ENCODE measurements at regions not wholly inside any gene's neighbourhood (a gene's known extent, or its start where the extent isn't known, plus 50 kb on each side); places are given as distances from the start of the nearest gene placed in this dataset.

DNA sequence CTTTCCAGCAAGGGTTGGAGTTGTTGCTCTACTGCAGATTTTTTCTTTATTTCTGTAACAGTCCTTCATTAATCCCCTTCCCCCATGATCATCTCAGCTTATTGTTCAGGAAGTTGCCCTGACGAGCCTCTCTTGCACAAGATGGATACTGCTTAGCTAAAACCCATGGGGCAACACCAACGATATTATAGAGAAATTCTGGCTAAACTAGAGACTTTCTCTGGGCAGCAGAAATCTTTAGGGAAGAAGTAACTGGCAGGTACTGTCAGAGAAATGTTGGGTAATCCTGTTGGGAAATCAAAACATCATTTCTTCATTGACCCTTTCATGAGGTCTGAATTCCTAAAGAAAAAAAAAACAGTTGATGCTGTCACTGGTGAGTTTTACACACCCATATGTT, 921.3 kb downstream of the NLGN4X start:
- ATAC-seq (no peak), DNase-seq (ENCODE audit: low spot score) (no peak)
- Histone ChIP-seq H3K4me3 (no peak overlapping the region), H3K27ac (ENCODE audit: low read depth) (no peak overlapping the region), H3F3A (replicated peaks; ENCODE audit: low read depth) (no peaks in the 10 kb centered on the region), H2AFZ (no peak overlapping the region), H3K9me2 (ENCODE audit: insufficient read depth) (no peaks in the 10 kb centered on the region), H3K36me3 (ENCODE audit: insufficient read depth) (no peaks in the 10 kb centered on the region), H3K4me2 (no peak overlapping the region), H3K4me1 (ENCODE audit: insufficient read depth) (no peaks in the 10 kb centered on the region), H3K79me2 (replicated peaks; ENCODE audit: insufficient read depth) (no peaks in the 10 kb centered on the region), H3K27me3 (ENCODE audit: insufficient read depth) (no peaks in the 10 kb centered on the region), H4K20me1 (replicated peaks; ENCODE audit: insufficient read depth) (no peaks in the 10 kb centered on the region)
- TF ChIP-seq ZNF114 (CRISPR knock-in tag; IDR thresholded peaks at IDR 0.05) (no peak), ETS1 (IDR thresholded peaks at IDR 0.05) (no peak), POLR2AphosphoS5 (IDR thresholded peaks at IDR 0.05; ENCODE audit: low read depth) (no peak), JUNB (IDR thresholded peaks at IDR 0.05; ENCODE audit: unreplicated experiment) (no peak), STAT1 (IDR thresholded peaks at IDR 0.05; ENCODE audit: unreplicated experiment) (no peak)
- TF ChIP-seq, protein P1, sequence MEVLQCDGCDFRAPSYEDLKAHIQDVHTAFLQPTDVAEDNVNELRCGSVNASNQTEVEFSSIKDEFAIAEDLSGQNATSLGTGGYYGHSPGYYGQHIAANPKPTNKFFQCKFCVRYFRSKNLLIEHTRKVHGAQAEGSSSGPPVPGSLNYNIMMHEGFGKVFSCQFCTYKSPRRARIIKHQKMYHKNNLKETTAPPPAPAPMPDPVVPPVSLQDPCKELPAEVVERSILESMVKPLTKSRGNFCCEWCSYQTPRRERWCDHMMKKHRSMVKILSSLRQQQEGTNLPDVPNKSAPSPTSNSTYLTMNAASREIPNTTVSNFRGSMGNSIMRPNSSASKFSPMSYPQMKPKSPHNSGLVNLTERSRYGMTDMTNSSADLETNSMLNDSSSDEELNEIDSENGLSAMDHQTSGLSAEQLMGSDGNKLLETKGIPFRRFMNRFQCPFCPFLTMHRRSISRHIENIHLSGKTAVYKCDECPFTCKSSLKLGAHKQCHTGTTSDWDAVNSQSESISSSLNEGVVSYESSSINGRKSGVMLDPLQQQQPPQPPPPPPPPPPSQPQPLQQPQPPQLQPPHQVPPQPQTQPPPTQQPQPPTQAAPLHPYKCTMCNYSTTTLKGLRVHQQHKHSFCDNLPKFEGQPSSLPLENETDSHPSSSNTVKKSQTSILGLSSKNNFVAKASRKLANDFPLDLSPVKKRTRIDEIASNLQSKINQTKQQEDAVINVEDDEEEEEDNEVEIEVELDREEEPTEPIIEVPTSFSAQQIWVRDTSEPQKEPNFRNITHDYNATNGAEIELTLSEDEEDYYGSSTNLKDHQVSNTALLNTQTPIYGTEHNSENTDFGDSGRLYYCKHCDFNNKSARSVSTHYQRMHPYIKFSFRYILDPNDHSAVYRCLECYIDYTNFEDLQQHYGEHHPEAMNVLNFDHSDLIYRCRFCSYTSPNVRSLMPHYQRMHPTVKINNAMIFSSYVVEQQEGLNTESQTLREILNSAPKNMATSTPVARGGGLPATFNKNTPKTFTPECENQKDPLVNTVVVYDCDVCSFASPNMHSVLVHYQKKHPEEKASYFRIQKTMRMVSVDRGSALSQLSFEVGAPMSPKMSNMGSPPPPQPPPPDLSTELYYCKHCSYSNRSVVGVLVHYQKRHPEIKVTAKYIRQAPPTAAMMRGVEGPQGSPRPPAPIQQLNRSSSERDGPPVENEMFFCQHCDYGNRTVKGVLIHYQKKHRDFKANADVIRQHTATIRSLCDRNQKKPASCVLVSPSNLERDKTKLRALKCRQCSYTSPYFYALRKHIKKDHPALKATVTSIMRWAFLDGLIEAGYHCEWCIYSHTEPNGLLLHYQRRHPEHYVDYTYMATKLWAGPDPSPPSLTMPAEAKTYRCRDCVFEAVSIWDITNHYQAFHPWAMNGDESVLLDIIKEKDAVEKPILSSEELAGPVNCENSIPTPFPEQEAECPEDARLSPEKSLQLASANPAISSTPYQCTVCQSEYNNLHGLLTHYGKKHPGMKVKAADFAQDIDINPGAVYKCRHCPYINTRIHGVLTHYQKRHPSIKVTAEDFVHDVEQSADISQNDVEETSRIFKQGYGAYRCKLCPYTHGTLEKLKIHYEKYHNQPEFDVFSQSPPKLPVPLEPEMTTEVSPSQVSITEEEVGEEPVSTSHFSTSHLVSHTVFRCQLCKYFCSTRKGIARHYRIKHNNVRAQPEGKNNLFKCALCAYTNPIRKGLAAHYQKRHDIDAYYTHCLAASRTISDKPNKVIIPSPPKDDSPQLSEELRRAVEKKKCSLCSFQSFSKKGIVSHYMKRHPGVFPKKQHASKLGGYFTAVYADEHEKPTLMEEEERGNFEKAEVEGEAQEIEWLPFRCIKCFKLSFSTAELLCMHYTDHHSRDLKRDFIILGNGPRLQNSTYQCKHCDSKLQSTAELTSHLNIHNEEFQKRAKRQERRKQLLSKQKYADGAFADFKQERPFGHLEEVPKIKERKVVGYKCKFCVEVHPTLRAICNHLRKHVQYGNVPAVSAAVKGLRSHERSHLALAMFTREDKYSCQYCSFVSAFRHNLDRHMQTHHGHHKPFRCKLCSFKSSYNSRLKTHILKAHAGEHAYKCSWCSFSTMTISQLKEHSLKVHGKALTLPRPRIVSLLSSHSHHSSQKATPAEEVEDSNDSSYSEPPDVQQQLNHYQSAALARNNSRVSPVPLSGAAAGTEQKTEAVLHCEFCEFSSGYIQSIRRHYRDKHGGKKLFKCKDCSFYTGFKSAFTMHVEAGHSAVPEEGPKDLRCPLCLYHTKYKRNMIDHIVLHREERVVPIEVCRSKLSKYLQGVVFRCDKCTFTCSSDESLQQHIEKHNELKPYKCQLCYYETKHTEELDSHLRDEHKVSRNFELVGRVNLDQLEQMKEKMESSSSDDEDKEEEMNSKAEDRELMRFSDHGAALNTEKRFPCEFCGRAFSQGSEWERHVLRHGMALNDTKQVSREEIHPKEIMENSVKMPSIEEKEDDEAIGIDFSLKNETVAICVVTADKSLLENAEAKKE (CRISPR knock-in tag; IDR thresholded peaks at IDR 0.05) = no peak
- TF ChIP-seq, protein P2, sequence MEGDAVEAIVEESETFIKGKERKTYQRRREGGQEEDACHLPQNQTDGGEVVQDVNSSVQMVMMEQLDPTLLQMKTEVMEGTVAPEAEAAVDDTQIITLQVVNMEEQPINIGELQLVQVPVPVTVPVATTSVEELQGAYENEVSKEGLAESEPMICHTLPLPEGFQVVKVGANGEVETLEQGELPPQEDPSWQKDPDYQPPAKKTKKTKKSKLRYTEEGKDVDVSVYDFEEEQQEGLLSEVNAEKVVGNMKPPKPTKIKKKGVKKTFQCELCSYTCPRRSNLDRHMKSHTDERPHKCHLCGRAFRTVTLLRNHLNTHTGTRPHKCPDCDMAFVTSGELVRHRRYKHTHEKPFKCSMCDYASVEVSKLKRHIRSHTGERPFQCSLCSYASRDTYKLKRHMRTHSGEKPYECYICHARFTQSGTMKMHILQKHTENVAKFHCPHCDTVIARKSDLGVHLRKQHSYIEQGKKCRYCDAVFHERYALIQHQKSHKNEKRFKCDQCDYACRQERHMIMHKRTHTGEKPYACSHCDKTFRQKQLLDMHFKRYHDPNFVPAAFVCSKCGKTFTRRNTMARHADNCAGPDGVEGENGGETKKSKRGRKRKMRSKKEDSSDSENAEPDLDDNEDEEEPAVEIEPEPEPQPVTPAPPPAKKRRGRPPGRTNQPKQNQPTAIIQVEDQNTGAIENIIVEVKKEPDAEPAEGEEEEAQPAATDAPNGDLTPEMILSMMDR (conservative IDR thresholded peaks at IDR 0.05; ENCODE audit: low read depth in 2 of 2) = no peak
- no peak overlapping the region for H3K4me3 Mint-ChIP-seq
- H3K36me3 Mint-ChIP-seq (ENCODE audit: low read depth) = no peaks in the 10 kb centered on the region
- no peaks in the 10 kb centered on the region for H3K27me3 Mint-ChIP-seq (ENCODE audit: insufficient read depth, low read depth, poor library complexity)
- H3K4me1 Mint-ChIP-seq = no peaks in the 10 kb centered on the region
- no peak overlapping the region for H3K27ac Mint-ChIP-seq
- H3K9me3 Mint-ChIP-seq = no peaks in the 10 kb centered on the region
